ENCODE measurements at regions not wholly inside any gene's neighbourhood (a gene's known extent, or its start where the extent isn't known, plus 50 kb on each side); places are given as distances from the start of the nearest gene placed in this dataset.

DNA sequence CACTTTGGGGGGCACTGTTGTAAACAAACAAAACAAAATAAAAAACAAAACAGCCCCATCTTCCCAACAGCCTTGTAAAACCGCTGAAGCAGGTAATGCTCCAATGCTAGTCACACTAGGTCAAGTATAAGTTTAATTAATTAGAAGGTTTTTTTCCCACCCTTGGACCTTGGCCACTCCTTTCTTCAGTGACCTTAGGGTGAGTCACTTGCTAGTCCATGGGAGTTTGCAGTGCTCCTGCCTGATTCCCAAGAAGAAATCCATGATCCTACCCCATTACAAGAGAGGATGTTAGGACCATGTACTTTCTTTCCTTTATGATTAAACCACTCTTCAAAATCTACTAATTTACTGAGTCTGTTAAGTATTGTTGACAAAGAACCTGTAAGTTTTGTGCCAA lies 192.2 kb upstream of the CDKN2B start:
- TF ChIP-seq POLR2A (IDR thresholded peaks at IDR 0.05) (no peak), CTCF (IDR thresholded peaks at IDR 0.05) (no peak)

Measured in testis (tissue), 2 donors.